GM18517 (cell line): ENCODE measurements at regions not wholly inside any gene's neighbourhood (a gene's known extent, or its start where the extent isn't known, plus 50 kb on each side); places are given as distances from the start of the nearest gene placed in this dataset.
A peak's percentile ranks its signal among the peaks of the same experiment; 100 is the strongest.

Source experiments
- ATAC-seq: cut with Tn5 transposase; IDR thresholded peaks from one replicate; pipeline ENCODE4 v1.9.1; 2021; ENCODE audit warnings: mild to moderate bottlenecking, moderate library complexity; ENCODE audit not compliant: unreplicated experiment

GRCh38 chr10:4068629-4069028, 283.6 kb upstream of the KLF6 start:
- no peak for ATAC-seq

GRCh38 chr10:4067931-4068561, 283.0 kb upstream of the KLF6 start:
- peak; percentile 16 for ATAC-seq

- peak; percentile 64 for ATAC-seq
These were observed 282.5 kb upstream of the KLF6 start for GRCh38 chr10:4067531-4067930.

- no peak for ATAC-seq
These were observed 281.8 kb upstream of the KLF6 start for GRCh38 chr10:4066581-4067390.

GRCh38 chr10:4064489-4064888, 279.5 kb upstream of the KLF6 start:
- no peak for ATAC-seq

GRCh38 chr10:4063717-4064116, 278.7 kb upstream of the KLF6 start:
- no peak for ATAC-seq

GRCh38 chr10:4062751-4063150, 277.7 kb upstream of the KLF6 start:
- no peak for ATAC-seq

GRCh38 chr10:4062072-4062471, 277.1 kb upstream of the KLF6 start:
- no peak for ATAC-seq

GRCh38 chr10:4061441-4061951, 276.5 kb upstream of the KLF6 start:
- ATAC-seq, result no peak

- no peak for ATAC-seq
These were observed 274.6 kb upstream of the KLF6 start for GRCh38 chr10:4059471-4060138.

- ATAC-seq, result no peak
These were observed 273.6 kb upstream of the KLF6 start for GRCh38 chr10:4058514-4059029.

- ATAC-seq, result no peak
These were observed 272.9 kb upstream of the KLF6 start for GRCh38 chr10:4057725-4058513.

- no peak for ATAC-seq
These were observed 272.0 kb upstream of the KLF6 start for GRCh38 chr10:4057021-4057420.

GRCh38 chr10:4054656-4055435, 269.8 kb upstream of the KLF6 start:
- no peak for ATAC-seq

- ATAC-seq, result no peak
These were observed 268.9 kb upstream of the KLF6 start for GRCh38 chr10:4053940-4054339.

- no peak for ATAC-seq
These were observed 266.7 kb upstream of the KLF6 start for GRCh38 chr10:4051641-4052151.

- ATAC-seq, result no peak
These were observed 266.1 kb upstream of the KLF6 start for GRCh38 chr10:4051011-4051640.

- ATAC-seq, result no peak
These were observed 265.1 kb upstream of the KLF6 start for GRCh38 chr10:4050061-4050460.

GRCh38 chr10:4049348-4049747, 264.3 kb upstream of the KLF6 start:
- ATAC-seq, result no peak
